Hepatocyte (in vitro differentiated cells): ENCODE measurements at regions not wholly inside any gene's neighbourhood (a gene's known extent, or its start where the extent isn't known, plus 50 kb on each side); places are given as distances from the start of the nearest gene placed in this dataset.

ENCODE experiments used
- DNase-seq: peaks from one replicate; pipeline ENCODE4 v3.0.0-alpha.2; 2016; ENCODE audit warnings: low spot score
- H2AFZ ChIP-seq: fragments of 200-600 bp; sonication (generic); 2 replicates; pipeline ENCODE4 v1.6.0; 2016; ENCODE audit warnings: antibody characterized with exemption, mild to moderate bottlenecking
- H3K27ac ChIP-seq: fragments of 200-600 bp; sonication (generic); 2 replicates; pipeline ENCODE4 v1.5.1; 2016; ENCODE audit warnings: mild to moderate bottlenecking
- H3K27me3 ChIP-seq: fragments of 200-600 bp; sonication (generic); 2 replicates; pipeline ENCODE4 v1.6.1; 2016
- H3K36me3 ChIP-seq: fragments of 200-600 bp; sonication (generic); replicated peaks from 2 replicates; pipeline ENCODE4 v1.5.1; 2016; ENCODE audit warnings: low read depth; ENCODE audit not compliant: insufficient read depth
- H3K4me1 ChIP-seq: fragments of 200-600 bp; sonication (generic); 2 replicates; pipeline ENCODE4 v1.5.1; 2016; ENCODE audit warnings: mild to moderate bottlenecking, moderate library complexity; ENCODE audit not compliant: insufficient read depth
- H3K4me2 ChIP-seq: fragments of 200-600 bp; sonication (generic); 2 replicates; pipeline ENCODE4 v1.6.0; 2016
- H3K4me3 ChIP-seq: fragments of 200-600 bp; sonication (generic); 2 replicates; pipeline ENCODE4 v1.5.1; 2016; ENCODE audit warnings: mild to moderate bottlenecking
- H3K79me2 ChIP-seq: fragments of 200-600 bp; sonication (generic); 2 replicates; pipeline ENCODE4 v1.6.0; 2017; ENCODE audit warnings: mild to moderate bottlenecking
- H3K9me2 ChIP-seq: fragments of 200-600 bp; sonication (generic); replicated peaks from 2 replicates; pipeline ENCODE4 v1.6.0; 2017; ENCODE audit warnings: mild to moderate bottlenecking; ENCODE audit not compliant: insufficient read depth
- H3K9me3 ChIP-seq: fragments of 200-600 bp; sonication (generic); 2 replicates; pipeline ENCODE4 v1.5.1; 2016; ENCODE audit warnings: low read depth, mild to moderate bottlenecking
- H4K20me1 ChIP-seq: fragments of 200-600 bp; sonication (generic); 2 replicates; pipeline ENCODE4 v1.6.0; 2016; ENCODE audit warnings: mild to moderate bottlenecking; ENCODE audit not compliant: insufficient read depth, poor library complexity, severe bottlenecking
- CTCF ChIP-seq: fragments of 200-600 bp; sonication (generic); IDR thresholded peaks from 2 replicates; pipeline ENCODE4 v1.5.1; 2016; ENCODE audit warnings: antibody characterized with exemption, mild to moderate bottlenecking; ENCODE audit not compliant: poor library complexity
- EZH2 ChIP-seq: fragments of 200-600 bp; sonication (generic); IDR thresholded peaks from 2 replicates; pipeline ENCODE4 v1.6.1; 2016; ENCODE audit warnings: antibody characterized with exemption, mild to moderate bottlenecking, borderline replicate concordance
- EZH2phosphoT487 ChIP-seq: fragments of 200-600 bp; sonication (generic); IDR thresholded peaks from one replicate; pipeline ENCODE4 v1.6.1; 2018; ENCODE audit warnings: antibody characterized with exemption, mild to moderate bottlenecking, low read depth, moderate library complexity; ENCODE audit not compliant: unreplicated experiment, severe bottlenecking
- whole genome bisulfite sequencing: methylation state at CpG from one replicate; pipeline ENCODE4 v1.1.6; 2016; ENCODE audit warnings: low lambda C conversion rate; ENCODE audit errors: missing lambda C conversion rate; 5-methylcytosine and 5-hydroxymethylcytosine counted together

GRCh38 chr6:148247386-148248063 lies 95.1 kb upstream of the SASH1 start:
- Histone ChIP-seq H4K20me1 (no peaks in the 10 kb centered on the region), H3K79me2 (no peaks in the 10 kb centered on the region), H3K4me1 (no peaks in the 10 kb centered on the region), H3K4me3 (no peak overlapping the region), H3K9me2 (no peaks in the 10 kb centered on the region), H3K27ac (no peak overlapping the region), H2AFZ (no peak overlapping the region), H3K4me2 (no peak overlapping the region), H3K27me3 (no peaks in the 10 kb centered on the region), H3K9me3 (no peaks in the 10 kb centered on the region), H3K36me3 (no peaks in the 10 kb centered on the region)
- TF ChIP-seq EZH2, result no peak
- no peak for TF ChIP-seq CTCF
- TF ChIP-seq EZH2phosphoT487, result no peak
- WGBS, result 82% methylated on average over 6 of the region's 6 CpGs
- no peak for DNase-seq

- Histone ChIP-seq H3K9me3 (no peaks in the 10 kb centered on the region), H3K4me3 (no peak overlapping the region), H3K27ac (no peak overlapping the region), H3K4me1 (no peaks in the 10 kb centered on the region), H3K36me3 (no peaks in the 10 kb centered on the region), H3K4me2 (no peak overlapping the region), H3K27me3 (no peaks in the 10 kb centered on the region), H3K9me2 (no peaks in the 10 kb centered on the region), H2AFZ (no peak overlapping the region), H4K20me1 (no peaks in the 10 kb centered on the region), H3K79me2 (no peaks in the 10 kb centered on the region)
- WGBS, result 78% methylated on average over 6 of the region's 6 CpGs
- no peak for DNase-seq
- TF ChIP-seq EZH2 (no peak), CTCF (no peak), EZH2phosphoT487 (no peak)
These were observed 93.5 kb upstream of the SASH1 start for GRCh38 chr6:148249160-148249559.

- Histone ChIP-seq H3K4me2 (no peak overlapping the region), H3K9me2 (no peaks in the 10 kb centered on the region), H3K4me1 (no peaks in the 10 kb centered on the region), H2AFZ (no peak overlapping the region), H3K79me2 (no peaks in the 10 kb centered on the region), H3K36me3 (no peaks in the 10 kb centered on the region), H3K27me3 (no peaks in the 10 kb centered on the region), H4K20me1 (no peaks in the 10 kb centered on the region), H3K9me3 (no peaks in the 10 kb centered on the region), H3K27ac (no peak overlapping the region), H3K4me3 (no peak overlapping the region)
- DNase-seq, result no peak
- no peak for TF ChIP-seq CTCF
- TF ChIP-seq EZH2phosphoT487, result no peak
- TF ChIP-seq EZH2, result no peak
- WGBS, result 68% methylated on average over 5 of the region's 5 CpGs
These were observed 92.8 kb upstream of the SASH1 start for GRCh38 chr6:148249679-148250375.
